ENCODE measurements at regions not wholly inside any gene's neighbourhood (a gene's known extent, or its start where the extent isn't known, plus 50 kb on each side); places are given as distances from the start of the nearest gene placed in this dataset.

DNA sequence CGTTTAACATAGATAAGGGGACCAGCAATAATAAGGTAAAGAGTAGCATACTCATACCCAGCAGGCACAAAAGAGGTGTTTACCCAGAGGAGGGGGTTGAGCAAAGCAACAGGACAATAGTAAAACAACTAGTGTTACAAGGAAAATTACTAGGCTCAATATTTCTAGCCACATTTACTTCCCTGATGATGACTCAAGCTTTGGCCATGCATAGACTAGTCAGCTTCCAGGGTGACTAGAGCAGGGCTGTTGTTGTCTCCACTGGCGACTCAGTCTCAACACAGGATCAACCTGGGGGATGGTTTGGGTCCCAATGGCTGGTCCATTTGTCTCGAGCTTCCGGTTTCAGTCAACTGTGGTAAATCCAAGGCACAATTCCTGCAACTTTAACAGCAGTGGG lies 217.7 kb upstream of the KCND2 start:
- Histone ChIP-seq H3K36me3 (no peaks in the 10 kb centered on the region), H3K9me3 (peaks cover 0 to 4% (median 0%) of the 10 kb centered on the region in 11 donors), H3K27ac (no peak overlapping the region), H3K4me1 (peaks cover 0 to 5% (median 0%) of the 10 kb centered on the region in 9 donors), H3K27me3 (no peaks in the 10 kb centered on the region), H3K4me3 (no peak overlapping the region)
- intact Hi-C loops (cut with DNase I), result no loop called here
- TF ChIP-seq CTCF (IDR thresholded peaks at IDR 0.05), result no peak
- no peak for DNase-seq
- ATAC-seq, result no peak
- WGBS, 2 donors, result 84% methylated on average over 4 of the region's 4 CpGs

- intact Hi-C loops (cut with DNase I), result no loop called here
- Histone ChIP-seq H3K27me3 (no peaks in the 10 kb centered on the region), H3K36me3 (no peaks in the 10 kb centered on the region), H3K4me3 (no peak overlapping the region), H3K9me3 (peaks cover 0 to 4% (median 0%) of the 10 kb centered on the region in 11 donors), H3K4me1 (peaks cover 0 to 2% (median 0%) of the 10 kb centered on the region in 9 donors), H3K27ac (no peak overlapping the region)
- no peak for TF ChIP-seq CTCF (IDR thresholded peaks at IDR 0.05)
- WGBS, 2 donors, result 87 to 89% methylated on average over 4 of the region's 4 CpGs
- DNase-seq, result no peak
- ATAC-seq, result no peak
These were observed 216.7 kb upstream of the KCND2 start for GRCh38 chr7:120056227-120056626.

GRCh38 chr7:120059641-120060040 lies 213.3 kb upstream of the KCND2 start:
- H3K9me3 ChIP-seq, result peaks cover 0 to 4% (median 0%) of the 10 kb centered on the region in 11 donors
- no peak overlapping the region for H3K27ac ChIP-seq
- H3K4me1 ChIP-seq, result no peaks in the 10 kb centered on the region
- ATAC-seq (no peak), DNase-seq (no peak)
- H3K4me3 ChIP-seq, result no peak overlapping the region
- intact Hi-C loops (cut with DNase I), result no loop called here
- 83 to 91% methylated on average over 1 of the region's 1 CpG for WGBS, 2 donors
- no peaks in the 10 kb centered on the region for H3K27me3 ChIP-seq
- TF ChIP-seq CTCF (IDR thresholded peaks at IDR 0.05), result no peak
- H3K36me3 ChIP-seq, result no peaks in the 10 kb centered on the region

DNA sequence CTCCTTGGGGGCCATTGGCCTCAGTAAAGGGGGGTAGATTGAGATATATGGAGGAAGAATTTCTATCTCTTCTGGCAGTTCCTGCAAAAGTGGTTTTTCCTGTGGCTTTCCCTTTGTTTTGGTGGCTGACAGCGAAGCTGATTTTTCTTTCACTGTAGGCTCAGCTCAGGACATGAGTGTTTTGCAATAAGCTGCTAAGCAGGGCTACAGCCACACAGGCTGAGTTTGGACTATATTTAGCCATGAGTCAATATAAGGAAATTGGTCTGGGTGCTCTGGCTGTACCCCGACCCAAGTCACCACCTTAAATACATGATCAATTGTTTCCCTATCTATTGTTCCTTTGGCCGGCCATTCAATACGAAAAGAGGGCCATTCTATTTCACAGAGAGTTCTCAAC lies 212.7 kb upstream of the KCND2 start:
- intact Hi-C loops (cut with DNase I), result no loop called here
- no peak overlapping the region for H3K4me3 ChIP-seq
- no peaks in the 10 kb centered on the region for H3K36me3 ChIP-seq
- ATAC-seq, result peak in 1 of 8 donors; percentile 44
- H3K9me3 ChIP-seq, result peaks cover 0 to 4% (median 0%) of the 10 kb centered on the region in 11 donors
- H3K27ac ChIP-seq, result no peak overlapping the region
- no peaks in the 10 kb centered on the region for H3K27me3 ChIP-seq
- no peaks in the 10 kb centered on the region for H3K4me1 ChIP-seq
- WGBS, 2 donors, result 81 to 84% methylated on average over 4 of the region's 4 CpGs
- TF ChIP-seq CTCF (IDR thresholded peaks at IDR 0.05), result no peak
- no peak for DNase-seq

Measured in heart right ventricle (tissue), 16 donors.